ENCODE measurements at regions not wholly inside any gene's neighbourhood (a gene's known extent, or its start where the extent isn't known, plus 50 kb on each side); places are given as distances from the start of the nearest gene placed in this dataset.

DNA sequence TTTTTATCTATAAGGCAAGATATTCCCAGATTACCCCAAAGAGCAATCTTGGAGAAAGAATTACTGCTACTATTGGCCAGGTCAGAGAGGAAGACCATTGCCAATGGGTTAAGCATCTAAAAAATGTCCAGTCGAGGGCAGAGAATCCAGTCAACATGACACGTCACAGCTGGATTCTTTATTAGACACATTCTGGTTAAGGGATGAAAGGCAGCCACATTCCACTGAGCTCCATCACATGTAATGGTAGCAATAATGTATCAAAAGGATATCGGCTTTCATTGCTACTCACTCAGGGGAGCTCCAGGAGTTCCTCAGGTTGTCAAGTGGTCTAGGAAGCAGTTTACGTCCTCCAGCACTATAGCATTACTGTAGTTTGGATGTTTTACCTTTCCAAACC, 421.1 kb downstream of the PLOD2 start:
- no peak for TF ChIP-seq CTCF (IDR thresholded peaks at IDR 0.05)
- no peak for TF ChIP-seq POLR2A (IDR thresholded peaks at IDR 0.05)
